Retinal pigment epithelial cell (primary cell): ENCODE measurements at regions not wholly inside any gene's neighbourhood (a gene's known extent, or its start where the extent isn't known, plus 50 kb on each side); places are given as distances from the start of the nearest gene placed in this dataset.

Experiments used
- DNase-seq: peaks from one replicate; pipeline ENCODE4 v3.0.0-alpha.2; 2010; ENCODE audit warnings: low read depth
- H3K4me3 ChIP-seq: 2 replicates; pipeline ENCODE4 v1.5.1; 2011; ENCODE audit warnings: mild to moderate bottlenecking, low read length, control low read depth, moderate library complexity
- TF ChIP-seq, protein P1 (sequence below): conservative IDR thresholded peaks from 2 replicates; pipeline ENCODE4 v1.5.1; 2011; ENCODE audit warnings: low read depth, low read length, control low read depth, inconsistent platforms

DNA sequence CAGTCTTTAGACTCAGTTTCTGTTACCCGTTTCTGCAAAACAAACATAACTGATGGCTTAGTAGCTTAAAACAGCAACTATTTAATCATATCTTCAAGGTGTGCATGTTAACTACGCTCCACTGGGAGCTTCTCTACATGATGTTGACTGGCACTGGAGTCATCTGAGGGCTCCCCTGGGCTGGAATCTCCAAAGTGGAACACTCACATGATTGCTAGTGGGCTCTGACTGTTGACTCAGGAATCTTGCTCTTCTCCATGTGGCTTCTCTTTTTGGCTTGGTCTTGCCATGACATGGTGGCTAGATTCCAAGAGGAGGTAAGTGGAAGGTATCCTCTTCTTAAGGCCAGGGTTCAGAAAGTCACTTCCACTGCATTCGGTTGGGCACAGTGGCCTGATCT is 160.8 kb downstream of the PMAIP1 start:
- no peak overlapping the region for H3K4me3 ChIP-seq
- DNase-seq = no peak
- TF ChIP-seq, protein P1, sequence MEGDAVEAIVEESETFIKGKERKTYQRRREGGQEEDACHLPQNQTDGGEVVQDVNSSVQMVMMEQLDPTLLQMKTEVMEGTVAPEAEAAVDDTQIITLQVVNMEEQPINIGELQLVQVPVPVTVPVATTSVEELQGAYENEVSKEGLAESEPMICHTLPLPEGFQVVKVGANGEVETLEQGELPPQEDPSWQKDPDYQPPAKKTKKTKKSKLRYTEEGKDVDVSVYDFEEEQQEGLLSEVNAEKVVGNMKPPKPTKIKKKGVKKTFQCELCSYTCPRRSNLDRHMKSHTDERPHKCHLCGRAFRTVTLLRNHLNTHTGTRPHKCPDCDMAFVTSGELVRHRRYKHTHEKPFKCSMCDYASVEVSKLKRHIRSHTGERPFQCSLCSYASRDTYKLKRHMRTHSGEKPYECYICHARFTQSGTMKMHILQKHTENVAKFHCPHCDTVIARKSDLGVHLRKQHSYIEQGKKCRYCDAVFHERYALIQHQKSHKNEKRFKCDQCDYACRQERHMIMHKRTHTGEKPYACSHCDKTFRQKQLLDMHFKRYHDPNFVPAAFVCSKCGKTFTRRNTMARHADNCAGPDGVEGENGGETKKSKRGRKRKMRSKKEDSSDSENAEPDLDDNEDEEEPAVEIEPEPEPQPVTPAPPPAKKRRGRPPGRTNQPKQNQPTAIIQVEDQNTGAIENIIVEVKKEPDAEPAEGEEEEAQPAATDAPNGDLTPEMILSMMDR = no peak

DNA sequence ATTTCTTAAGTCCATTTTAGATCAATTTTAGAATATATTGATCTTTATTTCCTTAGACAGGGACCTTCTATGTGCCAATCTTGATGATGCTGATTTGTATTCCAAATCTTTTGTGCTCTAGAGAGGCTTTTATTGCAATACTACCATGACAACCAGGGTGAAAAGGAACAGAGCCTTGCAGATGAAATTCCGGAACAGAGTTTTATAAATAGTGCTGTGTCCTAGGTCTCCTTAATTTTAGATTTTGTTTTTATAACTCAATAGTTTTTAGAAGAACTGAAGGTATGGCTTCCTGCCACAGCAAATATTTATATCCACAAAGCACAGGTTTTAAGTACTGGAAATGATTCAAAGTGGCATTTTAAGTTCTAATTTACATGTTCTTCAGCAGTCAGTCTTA is 160.2 kb downstream of the PMAIP1 start:
- no peak for DNase-seq

DNA sequence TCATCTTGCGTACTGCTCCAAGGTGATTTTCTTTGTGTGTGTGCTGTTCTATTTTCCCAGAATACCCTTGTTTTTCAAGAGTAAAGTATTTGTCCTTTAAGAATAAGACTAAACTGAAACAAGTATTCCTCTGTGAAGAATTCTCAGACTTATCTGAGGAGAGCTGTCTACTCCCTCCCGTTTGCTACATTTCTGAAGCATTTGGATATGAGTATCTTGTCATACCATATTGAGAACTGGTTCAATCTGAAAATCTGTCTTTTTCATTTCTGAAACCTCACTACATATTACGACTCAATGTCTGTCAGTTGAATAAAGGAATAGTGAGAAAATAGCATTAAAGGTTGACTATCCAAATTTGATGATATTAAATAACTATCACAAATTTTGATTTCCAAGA is 159.4 kb downstream of the PMAIP1 start:
- H3K4me3 ChIP-seq = no peak overlapping the region
- TF ChIP-seq, protein P1 = no peak
- no peak for DNase-seq

More for the DNA sequence above, 160.2 kb downstream of the PMAIP1 start:
- no peak overlapping the region for H3K4me3 ChIP-seq
- TF ChIP-seq, protein P1 = no peak

DNA sequence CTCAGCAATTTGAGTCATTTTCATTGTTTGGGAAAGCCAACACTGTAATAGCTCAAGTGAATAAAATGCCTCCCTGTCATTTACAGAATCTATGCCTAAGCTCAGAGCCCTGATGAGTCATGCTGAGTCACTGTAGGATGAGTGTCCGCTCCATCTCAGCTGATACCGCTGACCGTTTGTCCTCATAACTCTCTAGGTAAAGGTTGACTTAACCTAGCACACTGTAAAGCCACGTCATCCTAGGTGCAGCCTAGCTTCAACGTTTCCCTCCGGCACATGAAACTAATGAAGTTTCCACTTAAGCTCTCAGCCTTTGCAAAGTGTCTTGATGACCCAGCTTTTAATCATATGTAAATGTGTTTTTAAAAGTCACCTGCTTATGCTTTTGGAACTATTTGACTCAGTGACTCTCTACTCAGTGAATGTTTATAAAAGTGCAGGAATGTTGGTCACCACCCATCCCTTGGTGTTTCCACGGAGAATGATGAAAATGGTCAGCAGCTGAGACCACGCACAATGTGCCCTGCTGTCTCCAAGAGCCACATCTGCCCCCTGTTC is 154.0 kb downstream of the PMAIP1 start:
- DNase-seq = peak; percentile 94
- no peak overlapping the region for H3K4me3 ChIP-seq
- TF ChIP-seq, protein P1 = no peak

DNA sequence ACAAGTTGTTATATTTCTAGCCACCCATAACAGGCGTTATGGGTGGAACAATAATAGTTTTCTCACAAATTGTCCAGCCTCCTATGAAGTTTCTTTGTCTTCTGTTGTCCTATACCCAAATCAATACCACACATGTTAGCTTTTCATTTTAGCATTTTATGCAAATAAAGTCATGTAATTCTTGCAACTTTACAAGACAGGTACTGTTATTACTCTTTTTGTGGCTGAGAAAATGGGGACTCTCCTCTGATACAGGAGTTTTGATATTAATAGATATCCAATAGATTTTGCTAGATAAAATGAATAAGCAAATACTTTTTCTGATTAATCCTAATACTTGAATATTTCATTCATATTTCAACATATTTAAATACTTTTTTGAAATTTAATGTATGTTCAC is 151.0 kb downstream of the PMAIP1 start:
- TF ChIP-seq, protein P1 = no peak
- no peak overlapping the region for H3K4me3 ChIP-seq
- no peak for DNase-seq

DNA sequence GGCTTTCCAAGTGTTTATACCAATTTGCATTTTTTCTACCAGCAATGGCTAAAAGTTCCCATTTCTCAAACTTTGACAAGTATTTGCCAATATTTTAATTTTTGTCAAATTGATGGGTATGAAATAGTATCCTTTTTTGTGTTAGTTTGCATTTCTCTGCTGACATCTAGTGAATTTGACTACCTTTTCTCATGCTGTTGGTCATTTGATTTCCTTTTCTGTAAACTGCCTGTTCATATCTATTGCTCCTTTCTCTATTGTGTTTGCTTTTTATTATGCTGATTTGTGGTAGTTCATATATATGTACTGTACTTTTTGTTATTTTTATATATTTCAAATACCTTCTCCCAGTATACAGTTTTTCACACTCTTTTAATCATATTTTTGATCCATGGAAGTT is 149.4 kb downstream of the PMAIP1 start:
- TF ChIP-seq, protein P1 = no peak
- DNase-seq = no peak
- H3K4me3 ChIP-seq = no peak overlapping the region

DNA sequence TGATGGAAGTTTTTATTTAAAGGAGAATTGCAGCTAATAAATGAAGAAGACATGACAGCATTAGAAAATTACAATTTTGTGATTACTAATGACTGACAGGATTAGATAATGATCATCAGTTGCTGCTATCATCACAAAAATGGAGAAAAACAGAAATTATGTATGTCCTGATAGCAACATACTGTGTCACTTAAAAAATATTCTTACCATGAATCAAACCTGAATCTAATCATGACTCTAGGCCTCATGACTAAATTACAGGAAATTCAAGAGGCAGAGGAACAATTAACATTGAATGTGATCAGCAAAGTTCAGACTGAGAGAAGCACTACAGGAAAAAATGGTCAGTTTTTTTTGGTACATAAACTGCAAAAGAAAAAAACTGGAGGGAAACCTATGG is 147.8 kb downstream of the PMAIP1 start:
- TF ChIP-seq, protein P1 = no peak
- no peak overlapping the region for H3K4me3 ChIP-seq

More for the DNA sequence above, 147.8 kb downstream of the PMAIP1 start:
- no peak for DNase-seq
